CD14-positive monocyte (primary cell): ENCODE measurements at regions not wholly inside any gene's neighbourhood (a gene's known extent, or its start where the extent isn't known, plus 50 kb on each side); places are given as distances from the start of the nearest gene placed in this dataset.

Experiments
- DNase-seq, 3 donors: peaks; one replicate each; pipeline ENCODE4 v3.0.0-alpha.2; 2011 to 2022
- H2AFZ ChIP-seq: 2 replicates; pipeline ENCODE4 v1.6.0; 2012; ENCODE audit warnings: mild to moderate bottlenecking, low read depth, low read length, inconsistent platforms; ENCODE audit not compliant: insufficient read depth, poor library complexity, severe bottlenecking
- H3K27ac ChIP-seq, 2 donors: 1 replicate in 1 of 2; 2 replicates in 1 of 2; pipeline ENCODE4 v1.5.1; 2012 to 2013; ENCODE audit warnings: low read length in 2 of 2, control low read depth in 1 of 2, inconsistent platforms in 1 of 2, low read depth in 1 of 2, mild to moderate bottlenecking in 1 of 2
- H3K27me3 ChIP-seq, 2 donors: one replicate each; pipeline versions ENCODE4 v1.6.0 to v1.6.1; 2011 to 2013; ENCODE audit warnings: low read length in 2 of 2; ENCODE audit not compliant: control insufficient read depth in 2 of 2, insufficient read depth in 2 of 2
- H3K36me3 ChIP-seq, 2 donors: replicated peaks in 1 of 2; 1 replicate in 1 of 2; 2 replicates in 1 of 2; pipeline versions ENCODE4 v1.5.1 to v1.6.1; 2012 to 2013; ENCODE audit warnings: low read length in 2 of 2, control low read depth in 1 of 2, inconsistent platforms in 1 of 2, mild to moderate bottlenecking in 1 of 2; ENCODE audit not compliant: insufficient read depth in 2 of 2, control insufficient read depth in 1 of 2
- H3K4me1 ChIP-seq, 2 donors: 1 replicate in 1 of 2; 2 replicates in 1 of 2; pipeline versions ENCODE4 v1.5.1 to v1.6.1; 2012 to 2013; ENCODE audit warnings: low read length in 2 of 2, control low read depth in 1 of 2, inconsistent platforms in 1 of 2, mild to moderate bottlenecking in 1 of 2, moderate library complexity in 1 of 2; ENCODE audit not compliant: insufficient read depth in 2 of 2, control insufficient read depth in 1 of 2
- H3K4me2 ChIP-seq: replicated peaks from 2 replicates; pipeline ENCODE3; 2012; ENCODE audit warnings: low read length, moderate library complexity, mild to moderate bottlenecking; ENCODE audit not compliant: poor library complexity, severe bottlenecking; ENCODE audit errors: extremely low read depth
- H3K4me3 ChIP-seq, 3 experiments: fragments of 200-600 bp in 1 of 3; sonication (generic) in 1 of 3; replicated peaks in 1 of 3; 1 replicate in 2 of 3; 2 replicates in 1 of 3; pipeline ENCODE4 v1.5.1; 2011 to 2013; ENCODE audit warnings: low read length in 3 of 3, mild to moderate bottlenecking in 3 of 3, control low read depth in 2 of 3, low read depth in 2 of 3, inconsistent platforms in 1 of 3, moderate library complexity in 1 of 3
- H3K79me2 ChIP-seq: 2 replicates; pipeline ENCODE4 v1.6.0; 2012; ENCODE audit warnings: mild to moderate bottlenecking, control low read depth, inconsistent platforms, low read length, moderate library complexity; ENCODE audit not compliant: insufficient read depth
- H3K9ac ChIP-seq: 2 replicates; pipeline ENCODE4 v1.6.0; 2017; ENCODE audit warnings: low read length, mild to moderate bottlenecking; ENCODE audit not compliant: insufficient read depth, poor library complexity, severe bottlenecking
- H3K9me3 ChIP-seq, 2 donors: replicated peaks in 1 of 2; 1 replicate in 1 of 2; 2 replicates in 1 of 2; pipeline versions ENCODE4 v1.5.1 to v1.6.1; 2012 to 2013; ENCODE audit warnings: low read length in 2 of 2, control low read depth in 1 of 2; ENCODE audit not compliant: control insufficient read depth in 1 of 2, insufficient read depth in 1 of 2
- H4K20me1 ChIP-seq: 2 replicates; pipeline ENCODE4 v1.6.0; 2012; ENCODE audit warnings: mild to moderate bottlenecking, low read length, control low read depth, moderate library complexity; ENCODE audit not compliant: insufficient read depth
- H3K27ac Mint-ChIP-seq, 7 donors: one replicate each; pipeline ENCODE4 v1.8.0; 2020; ENCODE audit warnings: mild to moderate bottlenecking in 7 of 7, mixed read lengths in 7 of 7, moderate library complexity in 6 of 7, inconsistent platforms in 2 of 7
- H3K27me3 Mint-ChIP-seq, 3 donors: one replicate each; pipeline ENCODE4 v1.8.0; 2021 to 2022; ENCODE audit warnings: low read depth in 3 of 3, mild to moderate bottlenecking in 3 of 3, mixed read lengths in 3 of 3, moderate library complexity in 3 of 3, inconsistent platforms in 1 of 3
- H3K36me3 Mint-ChIP-seq, 2 donors: one replicate each; pipeline ENCODE4 v1.8.0; 2020; ENCODE audit warnings: mixed read lengths in 2 of 2, inconsistent platforms in 1 of 2, mild to moderate bottlenecking in 1 of 2
- H3K4me1 Mint-ChIP-seq: one replicate; pipeline ENCODE4 v1.8.0; 2020; ENCODE audit warnings: mild to moderate bottlenecking, mixed read lengths
- H3K4me3 Mint-ChIP-seq, 2 donors: one replicate each; pipeline ENCODE4 v1.8.0; 2020; ENCODE audit warnings: mild to moderate bottlenecking in 2 of 2, mixed read lengths in 2 of 2, moderate library complexity in 1 of 2
- H3K9me3 Mint-ChIP-seq, 7 donors: one replicate each; pipeline ENCODE4 v1.8.0; 2020 to 2022; ENCODE audit warnings: mixed read lengths in 7 of 7, mild to moderate bottlenecking in 6 of 7, moderate library complexity in 6 of 7, inconsistent platforms in 2 of 7
- WGBS: methylation state at CpG from one replicate; pipeline ENCODE4 v1.1.5; 2013; ENCODE audit warnings: missing lambda C conversion rate; ENCODE audit not compliant: insufficient coverage; 5-methylcytosine and 5-hydroxymethylcytosine counted together
- intact Hi-C, 2 donors: fragments of 100-400 bp; cut with micrococcal nuclease; formaldehyde crosslinking; loops; one replicate each; pipeline versions ENCODE4 v1.15.0 to v1.15.1; 2023
- TF ChIP-seq, protein P1 (sequence below): fragments of 200-600 bp; IDR thresholded peaks from one replicate; pipeline ENCODE4 v1.8.0; 2022; ENCODE audit warnings: antibody characterized with exemption, mild to moderate bottlenecking

DNA sequence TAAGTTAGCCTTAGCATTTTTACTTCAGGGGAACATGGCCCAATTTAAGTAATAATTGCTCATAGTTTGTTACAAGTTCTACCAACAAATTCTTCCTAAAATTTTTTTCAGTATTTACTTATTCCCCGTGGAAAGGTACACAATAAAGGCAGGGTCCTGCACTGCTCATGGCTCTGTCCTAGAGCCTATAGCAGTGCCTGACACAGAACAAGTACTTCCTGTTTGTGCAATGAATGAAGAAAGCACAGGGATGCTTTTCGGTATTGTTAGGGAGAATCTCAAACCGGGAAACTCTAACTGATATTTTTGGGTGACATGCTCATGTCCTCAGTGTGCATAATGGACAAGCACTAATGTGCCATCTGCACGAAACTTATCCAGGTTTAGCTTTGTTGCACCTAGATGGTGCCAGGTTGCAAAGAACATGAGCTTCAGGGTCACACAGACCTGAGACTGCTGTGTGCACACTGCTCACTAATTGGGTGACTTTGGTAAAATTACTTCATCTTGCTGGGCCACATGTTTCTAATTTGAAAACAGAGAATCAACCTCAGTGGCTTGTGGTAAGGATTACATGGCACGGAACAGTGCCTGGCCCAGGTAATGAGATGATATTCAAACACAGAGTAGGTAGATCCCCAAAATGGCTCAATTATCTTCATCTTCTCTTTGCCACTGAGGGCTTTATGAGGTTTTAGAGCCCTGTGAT lies 175.8 kb upstream of the NPY2R start:
- Mint-ChIP-seq H3K27ac (no peak overlapping the region), H3K4me3 (no peak overlapping the region), H3K9me3 (peaks cover 0 to 3% (median 0%) of the 10 kb centered on the region in 7 donors), H3K4me1 (no peaks in the 10 kb centered on the region), H3K36me3 (no peaks in the 10 kb centered on the region), H3K27me3 (peaks cover 0 to 2% (median 1%) of the 10 kb centered on the region in 3 donors)
- H3K4me2 ChIP-seq, result no peak overlapping the region
- TF ChIP-seq, protein P1, sequence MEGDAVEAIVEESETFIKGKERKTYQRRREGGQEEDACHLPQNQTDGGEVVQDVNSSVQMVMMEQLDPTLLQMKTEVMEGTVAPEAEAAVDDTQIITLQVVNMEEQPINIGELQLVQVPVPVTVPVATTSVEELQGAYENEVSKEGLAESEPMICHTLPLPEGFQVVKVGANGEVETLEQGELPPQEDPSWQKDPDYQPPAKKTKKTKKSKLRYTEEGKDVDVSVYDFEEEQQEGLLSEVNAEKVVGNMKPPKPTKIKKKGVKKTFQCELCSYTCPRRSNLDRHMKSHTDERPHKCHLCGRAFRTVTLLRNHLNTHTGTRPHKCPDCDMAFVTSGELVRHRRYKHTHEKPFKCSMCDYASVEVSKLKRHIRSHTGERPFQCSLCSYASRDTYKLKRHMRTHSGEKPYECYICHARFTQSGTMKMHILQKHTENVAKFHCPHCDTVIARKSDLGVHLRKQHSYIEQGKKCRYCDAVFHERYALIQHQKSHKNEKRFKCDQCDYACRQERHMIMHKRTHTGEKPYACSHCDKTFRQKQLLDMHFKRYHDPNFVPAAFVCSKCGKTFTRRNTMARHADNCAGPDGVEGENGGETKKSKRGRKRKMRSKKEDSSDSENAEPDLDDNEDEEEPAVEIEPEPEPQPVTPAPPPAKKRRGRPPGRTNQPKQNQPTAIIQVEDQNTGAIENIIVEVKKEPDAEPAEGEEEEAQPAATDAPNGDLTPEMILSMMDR, result no peak
- H3K27ac ChIP-seq, result no peak overlapping the region
- H4K20me1 ChIP-seq, result no peaks in the 10 kb centered on the region
- H3K4me3 ChIP-seq, result no peak overlapping the region
- 90% methylated on average over 4 of the region's 5 CpGs for WGBS
- no peaks in the 10 kb centered on the region for H3K79me2 ChIP-seq
- no peaks in the 10 kb centered on the region for H3K4me1 ChIP-seq
- H3K9me3 ChIP-seq, result no peaks in the 10 kb centered on the region
- H3K27me3 ChIP-seq, result no peaks in the 10 kb centered on the region
- no peak overlapping the region for H2AFZ ChIP-seq
- H3K9ac ChIP-seq, result no peak overlapping the region
- DNase-seq, result no peak
- no peaks in the 10 kb centered on the region for H3K36me3 ChIP-seq
- intact Hi-C loops, result no loop called here

DNA sequence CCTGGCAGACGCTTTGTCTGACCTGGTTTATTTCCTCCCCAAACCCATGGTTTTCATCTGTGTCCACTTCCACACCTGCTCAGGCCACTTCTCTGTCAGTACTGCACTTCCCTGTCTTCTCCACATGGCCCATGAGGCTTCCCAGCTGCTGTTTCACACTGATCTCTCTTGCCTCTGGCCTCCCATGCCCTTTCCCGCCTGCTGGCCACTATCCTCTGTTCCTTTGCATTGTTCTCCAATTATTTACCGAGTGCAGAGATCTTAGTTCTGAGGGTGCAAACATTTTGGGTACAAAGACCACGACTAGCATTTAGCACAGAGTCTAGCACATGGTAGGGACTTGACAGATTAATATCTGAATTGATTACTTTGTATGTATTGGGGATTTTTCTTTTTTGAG lies 174.8 kb upstream of the NPY2R start:
- peaks cover 0 to 2% (median 1%) of the 10 kb centered on the region in 3 donors for H3K27me3 Mint-ChIP-seq
- H3K9me3 Mint-ChIP-seq, result peaks cover 0 to 3% (median 0%) of the 10 kb centered on the region in 7 donors
- 74% methylated on average over 4 of the region's 4 CpGs for WGBS
- intact Hi-C loops, result no loop called here
- no peaks in the 10 kb centered on the region for H3K4me1 ChIP-seq
- H3K9ac ChIP-seq, result no peak overlapping the region
- H3K27ac ChIP-seq, result no peak overlapping the region
- no peaks in the 10 kb centered on the region for H3K9me3 ChIP-seq
- H3K36me3 Mint-ChIP-seq, result no peaks in the 10 kb centered on the region
- no peaks in the 10 kb centered on the region for H3K4me1 Mint-ChIP-seq
- H4K20me1 ChIP-seq, result no peaks in the 10 kb centered on the region
- TF ChIP-seq, protein P1, result no peak
- H3K27me3 ChIP-seq, result no peaks in the 10 kb centered on the region
- no peak overlapping the region for H3K27ac Mint-ChIP-seq
- no peak overlapping the region for H2AFZ ChIP-seq
- no peak for DNase-seq
- no peak overlapping the region for H3K4me3 ChIP-seq
- no peaks in the 10 kb centered on the region for H3K79me2 ChIP-seq
- no peaks in the 10 kb centered on the region for H3K36me3 ChIP-seq
- H3K4me3 Mint-ChIP-seq, result no peak overlapping the region
- H3K4me2 ChIP-seq, result no peak overlapping the region
